GM21528 (cell line): ENCODE measurements at regions not wholly inside any gene's neighbourhood (a gene's known extent, or its start where the extent isn't known, plus 50 kb on each side); places are given as distances from the start of the nearest gene placed in this dataset.

Source experiments
- ATAC-seq: cut with Tn5 transposase; IDR thresholded peaks from one replicate; pipeline ENCODE4 v1.9.1; 2021; ENCODE audit warnings: mild to moderate bottlenecking, moderate library complexity; ENCODE audit not compliant: unreplicated experiment, low FRiP score

DNA sequence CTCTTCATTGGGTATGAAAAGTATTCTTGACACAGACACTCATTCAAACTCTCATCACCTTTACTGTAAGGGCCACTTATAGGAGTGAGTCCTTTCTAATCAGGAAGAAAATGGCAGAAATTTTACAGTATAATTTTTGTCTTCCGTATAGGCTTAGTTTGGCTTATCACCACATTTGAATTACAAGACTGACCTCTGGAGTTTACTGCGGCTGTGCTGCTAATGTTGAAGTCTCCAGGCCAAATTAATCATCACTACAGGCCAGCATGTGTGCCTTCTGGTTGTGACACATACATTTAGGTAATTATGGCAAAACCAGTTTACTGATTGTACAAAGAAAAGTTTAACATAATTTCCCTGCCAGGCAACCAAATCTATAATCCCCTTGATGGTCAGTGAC lies 753.6 kb upstream of the GCFC2 start:
- no peak for ATAC-seq

DNA sequence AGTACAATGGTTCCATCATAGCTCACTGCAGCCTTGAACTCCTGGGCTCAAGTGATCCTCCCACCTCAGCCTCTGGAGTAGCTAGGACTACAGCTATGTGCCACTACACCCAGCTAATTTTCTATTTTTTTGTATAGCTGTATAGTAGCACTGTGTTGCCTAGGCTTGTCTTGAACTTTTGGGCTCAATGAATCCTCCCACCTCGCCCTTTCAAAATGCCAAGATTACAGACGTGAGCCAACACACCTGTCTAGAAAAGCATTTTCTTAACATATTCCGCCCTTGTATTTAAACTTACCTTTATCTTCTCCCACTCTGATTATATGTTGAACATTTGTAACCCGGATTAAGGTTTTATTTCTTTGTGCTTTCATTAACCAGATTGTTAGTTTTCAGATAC lies 750.7 kb upstream of the GCFC2 start:
- no peak for ATAC-seq

DNA sequence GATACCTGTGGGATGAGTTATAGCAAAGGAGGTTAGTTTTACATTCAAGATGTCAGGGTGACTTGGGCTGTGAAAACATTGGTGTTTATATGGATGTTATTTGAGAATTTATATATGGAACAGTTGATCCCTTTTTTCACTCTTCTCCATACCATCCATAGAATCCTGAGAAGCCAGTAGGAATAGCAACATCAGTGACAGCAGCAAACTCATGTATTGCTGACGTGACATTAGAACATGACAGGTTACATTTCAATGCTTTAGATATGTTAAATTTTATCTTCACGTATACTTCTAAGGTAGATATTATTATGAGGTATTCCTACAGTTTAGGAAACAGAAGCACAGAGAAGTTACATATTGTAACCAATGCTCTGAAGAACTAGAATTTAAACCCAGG lies 745.2 kb upstream of the GCFC2 start:
- no peak for ATAC-seq

DNA sequence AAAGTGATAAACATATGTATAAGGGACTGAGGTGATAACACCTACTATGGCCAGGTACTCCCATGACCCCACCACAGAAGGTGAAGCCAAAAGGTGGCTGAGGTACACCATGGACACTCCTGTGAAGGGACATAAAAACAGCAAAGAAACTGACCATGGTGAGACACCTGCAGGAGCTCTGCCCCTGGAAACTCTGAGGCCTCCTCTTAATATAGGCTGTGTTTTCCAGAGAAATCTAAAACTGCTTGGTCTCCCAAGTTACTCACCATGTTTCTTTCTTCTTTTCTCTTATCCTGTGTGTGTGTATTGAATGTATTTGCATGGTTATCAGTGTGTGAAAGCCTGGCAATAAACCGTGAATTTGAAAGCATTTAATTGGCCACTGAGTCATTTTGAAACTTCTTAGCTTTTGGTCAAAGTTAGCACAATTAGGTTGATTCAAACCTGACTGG lies 739.3 kb upstream of the GCFC2 start:
- peak; percentile 63 for ATAC-seq

DNA sequence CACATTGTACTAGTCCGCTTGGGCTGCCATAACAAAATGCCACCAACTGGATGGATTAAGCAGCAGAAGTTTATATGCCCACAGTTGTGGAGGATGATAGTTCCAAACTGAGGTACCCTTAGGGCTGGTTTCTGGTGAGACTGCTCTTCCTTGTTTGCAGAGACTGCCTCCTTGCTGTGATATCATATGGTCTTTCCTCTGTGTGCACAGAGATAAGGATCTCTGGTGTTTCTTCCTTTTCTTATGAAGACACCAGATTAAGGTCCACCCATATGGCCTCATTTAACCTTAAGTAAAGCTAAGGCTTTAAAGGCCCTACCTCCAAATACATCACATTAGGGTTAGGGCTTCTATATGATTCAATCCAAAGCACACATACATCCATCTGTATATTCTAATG lies 738.2 kb upstream of the GCFC2 start:
- no peak for ATAC-seq

DNA sequence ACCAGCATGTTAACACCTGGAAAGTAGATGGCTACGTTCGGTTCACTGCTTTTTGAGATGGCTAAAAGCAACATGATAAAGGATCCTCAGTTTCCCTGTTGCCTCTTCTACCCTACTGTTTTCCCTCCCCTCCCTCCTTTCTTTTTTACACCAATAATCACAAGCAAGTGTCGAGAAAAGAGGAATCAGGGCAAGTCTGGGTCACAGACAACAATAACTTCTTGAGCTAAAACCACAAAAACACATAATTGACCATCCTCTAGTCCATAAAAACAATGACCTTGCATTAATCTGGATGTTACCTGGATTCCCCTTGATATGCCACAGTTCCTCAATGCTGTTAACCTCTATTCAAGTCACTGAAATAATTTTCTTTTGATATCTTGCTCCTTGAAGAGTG lies 736.6 kb upstream of the GCFC2 start:
- ATAC-seq: no peak

DNA sequence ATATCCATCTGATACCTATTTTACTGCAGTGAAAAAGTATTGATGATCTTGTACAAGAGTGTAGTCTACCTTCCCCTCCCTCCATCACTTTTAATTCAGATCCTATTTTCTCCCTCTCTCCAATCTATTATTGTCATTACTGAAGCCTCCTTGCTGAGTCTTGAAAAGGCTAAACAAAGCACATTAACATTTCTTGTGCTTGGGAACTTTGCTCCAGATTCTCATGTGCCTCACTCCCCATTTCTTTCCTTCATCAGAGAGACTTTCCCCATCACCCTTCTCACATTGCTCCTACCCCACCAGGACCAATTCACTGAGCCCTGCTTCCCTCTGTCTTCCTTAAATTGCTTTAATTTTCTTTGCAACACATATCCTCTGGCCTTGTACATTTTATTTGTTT lies 736.2 kb upstream of the GCFC2 start:
- no peak for ATAC-seq

DNA sequence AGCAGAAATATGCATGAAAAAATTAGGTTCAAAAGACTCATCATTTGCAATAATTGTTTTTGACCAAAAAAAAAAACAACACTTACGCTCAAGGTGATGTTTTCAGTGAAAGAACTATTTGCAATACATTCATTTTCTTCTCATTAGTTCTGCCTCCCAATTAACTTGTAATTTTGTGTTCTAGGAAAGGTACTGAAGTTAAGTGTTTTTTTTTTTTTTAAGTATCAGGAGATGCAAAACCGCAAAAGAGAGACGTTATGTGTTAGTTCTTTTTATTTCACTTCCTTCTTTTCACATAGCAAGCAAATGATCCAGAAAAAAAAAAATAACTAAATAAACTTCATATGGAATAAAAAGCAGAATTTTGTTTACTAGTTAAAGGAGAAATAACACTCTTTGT lies 735.2 kb upstream of the GCFC2 start:
- no peak for ATAC-seq

DNA sequence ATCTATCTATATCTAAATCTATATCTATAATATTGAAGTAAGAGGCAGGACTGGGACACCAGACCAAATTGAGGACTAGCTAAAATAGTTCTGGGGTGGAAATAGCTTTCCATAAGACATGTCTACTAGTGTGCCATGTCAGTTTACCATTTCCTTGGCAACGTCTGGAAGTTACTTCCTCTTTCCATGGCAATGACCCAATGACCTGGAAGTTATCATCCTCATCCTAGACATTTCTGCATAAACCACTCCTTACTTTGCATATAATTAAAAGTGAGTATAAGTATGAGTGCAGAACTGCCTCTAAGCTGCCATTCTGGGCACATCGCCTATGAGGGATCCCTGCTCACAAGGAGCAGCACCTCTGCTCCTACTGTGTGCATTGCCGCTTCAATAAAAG lies 734.0 kb upstream of the GCFC2 start:
- ATAC-seq: no peak

DNA sequence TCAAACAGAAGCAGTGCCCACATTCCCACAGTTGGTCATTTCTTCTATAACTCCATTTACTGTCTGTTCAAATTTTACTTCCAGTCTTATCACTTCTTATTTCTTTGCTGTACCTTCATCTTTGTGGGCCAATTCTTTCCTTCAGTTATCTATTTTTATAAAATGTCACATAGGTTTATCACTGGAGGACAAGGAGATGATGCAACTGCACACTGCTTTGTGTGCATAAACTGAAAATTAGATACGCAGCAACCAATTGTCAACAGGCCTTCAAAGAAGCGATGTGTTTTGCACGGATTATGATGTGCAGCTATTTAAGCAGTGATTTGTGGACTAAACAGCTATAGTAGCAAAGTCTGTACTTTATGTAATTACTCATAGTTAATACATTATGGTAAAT lies 726.8 kb upstream of the GCFC2 start:
- ATAC-seq: no peak

DNA sequence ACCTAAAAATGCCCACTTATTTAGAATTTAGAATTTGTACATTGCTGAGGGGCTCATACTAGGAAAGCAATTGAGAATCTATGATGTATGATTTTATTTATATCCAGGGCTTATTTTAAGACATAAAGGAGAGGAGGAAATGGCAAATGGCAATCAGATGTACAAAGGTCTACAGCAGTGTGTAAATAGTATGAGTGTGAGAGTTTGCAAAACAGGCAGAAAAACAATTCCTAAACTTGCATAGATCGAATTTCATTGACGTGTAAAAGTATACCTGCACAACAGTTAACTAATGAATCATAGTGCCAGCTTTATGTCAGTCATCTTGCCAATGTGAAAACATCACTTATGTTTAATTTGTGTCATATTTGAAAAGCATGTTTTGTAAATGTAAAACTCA lies 718.7 kb upstream of the GCFC2 start:
- no peak for ATAC-seq

DNA sequence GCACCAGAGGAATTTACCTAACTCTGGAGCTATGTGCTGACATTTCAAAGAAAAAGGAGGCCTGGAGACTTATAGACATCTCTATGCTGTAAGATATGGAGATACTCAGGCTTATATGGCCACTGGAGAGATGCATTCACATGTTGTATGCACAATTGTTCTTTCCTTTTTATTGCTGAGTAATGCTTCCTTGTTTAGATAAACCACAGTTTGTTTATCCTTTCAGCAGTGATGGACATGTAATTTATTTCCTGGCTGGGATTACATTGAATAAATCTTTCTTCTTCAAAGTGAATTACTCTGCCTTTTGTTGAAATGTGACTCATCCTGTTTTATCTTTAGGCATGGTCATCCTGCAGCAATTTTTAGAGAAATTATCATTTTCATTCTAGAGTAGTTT lies 716.7 kb upstream of the GCFC2 start:
- no peak for ATAC-seq

DNA sequence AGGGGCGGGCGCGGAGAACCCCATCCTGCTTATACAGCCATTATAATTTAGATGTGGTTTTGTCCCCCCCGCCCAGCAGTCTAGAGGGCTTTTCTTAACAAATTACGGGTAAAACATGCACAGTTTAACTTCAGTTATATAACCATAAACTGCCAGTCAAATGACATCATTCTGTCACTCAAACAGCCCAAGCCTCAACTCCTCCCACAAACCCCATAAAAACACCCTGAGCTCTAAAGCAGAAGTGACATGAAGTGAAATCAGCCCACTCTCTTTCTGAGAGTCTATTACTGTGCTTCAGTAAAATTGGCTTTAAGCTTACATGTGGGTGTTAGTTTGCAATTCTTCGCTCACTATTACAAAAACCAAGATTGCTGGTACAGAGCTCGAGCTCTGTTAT lies 705.1 kb upstream of the GCFC2 start:
- no peak for ATAC-seq

DNA sequence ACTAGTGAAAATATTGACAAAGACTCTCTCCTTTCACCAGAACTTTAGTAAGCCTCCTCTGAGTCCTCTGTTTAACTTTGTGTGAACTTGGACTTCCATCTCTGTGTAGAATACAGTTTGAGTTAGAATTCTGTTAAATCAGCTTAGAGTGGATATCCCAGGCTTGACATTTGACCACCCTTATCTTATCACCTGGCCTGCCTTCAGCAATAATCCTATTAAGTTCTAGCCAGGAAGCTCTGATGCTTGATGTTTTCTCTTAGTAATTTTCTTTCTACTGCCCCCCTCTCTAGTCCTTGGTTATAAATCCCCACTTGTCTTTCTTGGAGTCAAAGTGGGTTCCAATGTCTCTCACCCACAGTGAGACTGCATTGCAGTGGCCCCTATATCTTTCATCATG lies 702.7 kb upstream of the GCFC2 start:
- no peak for ATAC-seq

DNA sequence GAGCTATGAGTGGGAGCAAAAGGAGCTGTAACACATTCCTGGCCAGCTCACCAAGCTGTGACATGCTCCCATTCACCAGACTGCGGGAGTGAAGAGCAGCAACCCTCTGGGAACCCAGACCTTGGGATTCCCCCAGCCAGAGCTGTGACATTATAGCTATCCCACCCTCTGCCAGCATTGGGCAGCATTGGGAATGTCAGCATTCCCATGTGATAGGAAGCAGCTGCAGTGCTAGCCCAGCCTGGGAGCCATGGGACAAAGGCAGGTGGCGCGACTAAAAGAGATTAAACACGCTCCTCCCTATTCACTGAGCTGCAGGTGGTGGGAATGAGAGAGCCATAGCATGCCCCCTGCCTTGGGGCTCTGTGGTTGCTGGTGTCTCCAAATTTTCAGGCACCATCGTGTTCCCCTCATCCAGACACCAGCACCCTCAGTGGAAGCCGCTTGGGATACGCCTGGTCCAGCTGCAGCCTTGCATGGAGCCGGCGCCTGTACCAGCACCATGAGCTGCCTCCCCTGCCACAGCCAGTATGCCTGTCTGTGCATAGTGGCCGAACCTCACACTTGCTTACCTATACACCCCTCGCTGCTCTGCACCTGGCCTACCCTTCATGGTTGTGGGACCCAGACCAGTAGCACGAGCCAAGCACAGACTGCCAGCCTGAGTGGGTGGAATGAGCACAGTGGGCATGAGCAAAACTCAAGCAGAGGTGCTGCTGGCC lies 695.6 kb upstream of the GCFC2 start:
- ATAC-seq: no peak

DNA sequence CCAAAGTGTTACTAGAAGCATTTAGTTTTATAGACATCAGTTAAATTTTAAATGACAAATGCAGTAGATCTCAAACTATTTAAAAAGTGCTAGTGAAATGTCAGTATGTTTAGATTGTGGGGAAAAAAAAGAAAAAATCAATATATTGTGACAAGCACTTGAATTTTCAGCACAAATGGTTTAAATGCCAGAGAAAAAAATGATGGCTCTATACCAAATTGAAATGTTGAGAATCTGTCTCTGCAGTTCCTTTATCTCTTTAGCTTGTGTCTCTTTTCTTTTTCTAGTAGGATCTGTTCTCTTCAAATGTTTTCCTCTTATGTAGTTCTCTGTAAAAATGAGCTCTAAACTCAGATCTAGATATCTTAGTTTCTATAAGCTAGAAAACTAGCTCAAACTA lies 682.6 kb upstream of the GCFC2 start:
- no peak for ATAC-seq

DNA sequence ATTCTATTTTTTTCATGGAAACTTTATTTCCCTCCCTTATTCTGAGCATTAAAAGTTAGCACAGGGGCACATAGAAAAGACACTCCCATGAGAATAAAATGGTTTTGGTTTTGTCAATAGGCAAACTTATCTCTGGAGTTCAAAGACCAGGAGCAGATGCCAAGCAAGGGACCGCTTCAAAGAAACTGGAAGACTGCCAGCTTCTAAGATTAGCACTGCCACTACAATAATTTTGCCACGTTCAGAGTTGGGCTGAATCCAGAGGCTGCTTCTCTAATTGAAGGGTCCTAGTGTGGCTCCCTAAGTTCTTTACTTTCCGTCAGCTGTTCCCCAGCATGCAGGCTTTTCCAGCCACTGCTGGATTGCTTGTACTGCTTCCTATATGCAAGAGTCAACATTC lies 681.0 kb upstream of the GCFC2 start:
- no peak for ATAC-seq

DNA sequence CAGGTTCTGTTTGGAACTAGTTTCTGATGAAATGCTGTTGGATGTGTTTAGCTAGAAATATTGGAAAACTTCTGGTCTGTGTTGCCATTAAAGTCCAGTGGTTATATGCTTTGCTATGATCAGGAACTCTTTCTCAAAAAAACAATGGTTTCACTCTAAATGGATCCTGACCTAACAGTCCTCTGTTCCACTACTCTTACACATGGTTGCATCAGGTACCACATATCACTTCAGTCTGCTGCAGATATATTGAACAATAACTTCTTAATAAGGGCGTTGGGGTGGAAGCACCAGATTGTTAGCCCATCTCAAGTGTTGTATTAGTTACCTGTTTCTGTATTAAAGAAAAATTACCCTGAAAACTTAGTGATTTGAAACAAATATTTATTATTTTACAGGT lies 676.6 kb upstream of the GCFC2 start:
- ATAC-seq: no peak

DNA sequence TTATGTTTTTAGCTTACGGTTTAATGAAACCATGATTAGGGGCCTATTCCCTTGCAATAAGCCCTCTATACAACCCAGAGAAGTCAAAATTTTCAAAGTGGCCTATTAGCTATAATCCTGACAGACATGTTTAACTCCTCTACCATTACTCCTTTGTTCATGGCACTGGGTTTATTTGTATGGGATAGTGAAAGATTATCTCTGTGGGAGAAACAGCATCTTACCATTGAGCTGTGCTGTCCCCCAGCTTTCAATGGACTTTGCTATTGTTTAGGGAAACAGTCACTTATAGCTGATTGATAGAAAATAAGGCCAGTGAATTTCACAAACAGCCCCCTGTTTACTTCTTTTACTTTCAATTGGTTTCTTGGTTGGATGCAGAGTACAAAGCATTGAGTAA lies 675.2 kb upstream of the GCFC2 start:
- no peak for ATAC-seq

DNA sequence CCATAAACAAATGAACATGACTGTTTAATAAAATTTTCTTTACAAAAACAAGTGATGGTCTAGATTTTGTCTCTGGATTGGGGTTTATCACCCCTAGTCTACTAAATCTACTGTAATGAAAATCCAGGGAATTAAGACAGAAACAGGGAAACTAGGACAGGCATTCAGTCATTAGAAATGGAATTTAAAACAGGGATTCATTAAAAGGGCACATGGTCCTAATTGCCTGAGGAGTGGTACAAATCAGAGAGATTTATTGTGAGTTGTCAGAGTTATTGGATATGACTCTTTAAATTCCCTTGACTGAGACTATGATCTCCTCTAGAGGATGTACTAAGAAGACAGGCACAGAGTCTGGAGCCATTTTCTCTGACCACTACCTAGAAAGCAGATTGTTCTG lies 670.9 kb upstream of the GCFC2 start:
- no peak for ATAC-seq

DNA sequence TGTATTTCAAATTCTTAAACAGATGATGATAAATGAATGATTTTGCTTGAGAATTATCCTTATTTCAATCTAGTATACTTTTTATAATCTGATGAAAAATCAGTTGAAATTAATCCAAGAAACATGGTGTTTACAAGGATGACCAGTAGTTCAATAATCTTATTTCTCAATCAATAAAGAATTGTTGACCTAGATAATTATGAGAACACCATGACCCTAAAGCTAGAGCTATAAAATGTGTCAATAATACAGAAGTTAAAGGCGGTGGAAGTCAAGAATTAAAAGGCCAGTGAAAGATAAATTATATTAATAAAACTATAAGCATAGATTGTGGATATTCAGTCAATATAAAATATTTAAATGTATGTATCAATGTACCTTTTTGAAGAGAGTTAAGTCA lies 667.4 kb upstream of the GCFC2 start:
- ATAC-seq: no peak

DNA sequence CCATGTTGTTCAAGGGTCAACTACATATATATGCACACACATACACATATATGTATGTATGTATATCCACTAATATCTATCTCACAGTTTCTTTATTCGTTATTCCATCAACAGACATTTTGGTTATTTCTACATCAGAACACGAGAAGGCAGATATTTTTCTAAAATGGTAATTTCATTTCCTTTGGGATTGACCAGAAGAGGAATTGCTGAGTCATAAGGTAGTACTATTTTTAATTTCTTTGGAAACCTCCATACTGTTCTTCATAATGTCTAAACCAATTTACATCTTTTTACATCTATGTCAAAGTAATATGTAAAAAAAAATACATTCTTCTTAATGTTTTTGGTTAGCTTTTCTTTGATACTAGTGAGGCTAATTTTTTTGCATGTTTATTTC lies 630.7 kb upstream of the GCFC2 start:
- no peak for ATAC-seq

DNA sequence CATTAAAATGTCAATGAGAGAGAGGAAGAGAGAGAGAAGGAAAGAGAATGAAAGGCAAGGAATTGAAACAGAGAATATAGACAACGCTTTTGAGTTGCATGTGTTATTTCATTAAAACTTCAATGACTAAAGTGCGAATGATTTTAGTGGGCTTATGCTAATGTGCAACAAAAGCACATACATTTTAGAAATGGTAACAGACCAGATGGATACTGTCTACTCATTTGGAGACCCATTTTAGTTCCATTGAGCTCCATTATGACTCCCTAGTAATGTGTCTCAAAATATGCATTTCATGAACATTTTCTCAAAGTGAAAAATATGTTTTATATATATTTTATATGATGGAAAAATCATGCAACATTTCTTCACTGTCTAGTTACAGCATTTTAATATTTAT lies 622.2 kb upstream of the GCFC2 start:
- no peak for ATAC-seq
